ENCODE measurements at regions not wholly inside any gene's neighbourhood (a gene's known extent, or its start where the extent isn't known, plus 50 kb on each side); places are given as distances from the start of the nearest gene placed in this dataset.
"Not testable (repeated sequence)": the region's sequence is repeated elsewhere in the genome, so short reads cannot be mapped to it uniquely, and the experiment has no call there.

DNA sequence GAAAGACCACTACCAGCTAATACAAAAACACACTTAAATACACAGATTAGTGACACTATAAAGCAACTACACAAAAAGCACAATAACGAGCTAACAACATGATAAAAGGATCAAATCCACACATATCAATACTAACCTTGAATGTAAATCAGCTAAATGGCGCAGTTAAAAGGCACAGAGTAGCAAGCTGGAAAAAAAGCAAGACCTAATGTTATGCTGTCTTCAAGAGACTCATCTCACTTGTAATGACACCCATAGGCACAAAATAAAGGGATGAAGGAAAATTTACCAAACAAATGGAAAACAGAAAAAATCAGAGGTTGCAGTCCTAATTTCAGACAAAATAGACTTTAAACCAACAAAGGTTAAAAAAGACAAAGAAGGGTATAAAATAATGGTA lies 86.3 kb downstream of the NUS1 start:
- Mint-ChIP-seq H3K9me3 (peaks cover 5% of the 10 kb centered on the region), H3K36me3 (ENCODE audit: low read depth) (no peaks in the 10 kb centered on the region), H3K4me1 (no peaks in the 10 kb centered on the region), H3K4me3 (no peak overlapping the region), H3K27me3 (no peaks in the 10 kb centered on the region), H3K27ac (no peak overlapping the region)
- POLR2A ChIA-PET, result no interaction called here
- no peak for DNase-seq
- CTCF ChIA-PET, result no interaction called here

DNA sequence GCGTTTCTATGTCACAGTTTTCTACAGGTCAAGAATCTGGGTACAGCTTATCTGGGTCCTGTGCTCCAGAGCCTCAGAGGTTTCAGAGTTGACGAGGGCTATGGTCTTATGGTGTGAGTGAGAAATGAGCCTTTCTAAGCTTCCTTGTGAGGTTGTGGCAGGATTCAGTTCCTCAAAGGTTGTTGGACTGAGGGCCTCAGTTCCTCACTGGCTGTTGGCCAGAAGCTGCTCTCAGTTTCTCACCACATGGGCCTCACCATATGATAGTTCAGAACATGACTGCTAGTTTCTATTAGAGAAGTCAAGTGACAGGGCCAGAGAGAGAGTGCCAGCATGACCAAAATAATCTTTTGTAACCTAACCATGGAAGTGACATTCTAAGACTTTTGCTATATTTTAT lies 96.1 kb downstream of the NUS1 start:
- Mint-ChIP-seq H3K27ac (no peak overlapping the region), H3K27me3 (peaks cover 8% of the 10 kb centered on the region), H3K4me1 (no peaks in the 10 kb centered on the region), H3K9me3 (no peaks in the 10 kb centered on the region), H3K36me3 (ENCODE audit: low read depth) (no peaks in the 10 kb centered on the region), H3K4me3 (no peak overlapping the region)
- POLR2A ChIA-PET, result no interaction called here
- no peak for DNase-seq
- CTCF ChIA-PET, result no interaction called here

DNA sequence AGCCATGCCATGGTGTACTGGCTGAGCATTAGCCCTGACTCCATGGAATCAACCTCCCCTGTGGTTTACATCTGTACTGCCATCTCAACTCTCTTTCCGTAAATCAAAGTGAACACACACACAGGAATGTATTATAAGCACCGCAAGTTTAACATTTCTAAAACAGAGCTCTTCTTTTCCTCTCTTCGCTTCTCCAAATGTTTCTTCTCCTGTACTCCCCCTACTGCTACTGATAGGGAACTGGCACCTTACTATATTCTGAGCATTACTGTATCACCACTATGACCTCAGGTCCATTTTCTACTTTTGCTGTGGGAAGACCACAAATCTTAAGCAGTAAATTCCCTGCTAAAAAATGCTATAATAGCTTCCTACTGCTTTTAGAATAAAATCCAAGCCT lies 101.2 kb downstream of the NUS1 start:
- H3K27me3 Mint-ChIP-seq, result peaks cover 8% of the 10 kb centered on the region
- CTCF ChIA-PET, result no interaction called here
- H3K36me3 Mint-ChIP-seq (ENCODE audit: low read depth), result no peaks in the 10 kb centered on the region

DNA sequence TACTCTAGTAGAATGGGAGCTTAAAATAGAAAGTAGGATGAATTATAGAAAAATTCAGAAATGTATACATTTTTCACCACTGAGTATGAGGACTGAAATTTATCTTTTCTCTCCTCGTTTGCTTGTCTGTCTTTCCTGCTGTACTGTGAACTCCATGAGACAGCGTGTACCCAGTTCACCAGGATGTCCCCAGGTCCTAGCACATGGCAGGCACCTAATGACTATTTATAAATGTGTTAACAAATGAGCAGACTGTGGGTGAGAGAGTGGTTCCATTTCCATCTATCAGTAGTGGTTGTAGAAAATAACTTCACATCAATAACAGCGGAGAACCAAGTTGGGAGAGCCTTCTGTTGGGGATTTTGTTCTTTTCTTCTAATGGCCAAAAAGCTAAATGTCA lies 106.3 kb downstream of the NUS1 start:
- CTCF ChIA-PET, result no interaction called here
- no peaks in the 10 kb centered on the region for H3K9me3 Mint-ChIP-seq
- no peaks in the 10 kb centered on the region for H3K36me3 Mint-ChIP-seq (ENCODE audit: low read depth)
- peaks cover 2% of the 10 kb centered on the region for H3K27me3 Mint-ChIP-seq
- POLR2A ChIA-PET, result no interaction called here
- no peak for DNase-seq
- H3K27ac Mint-ChIP-seq, result no peak overlapping the region
- H3K4me1 Mint-ChIP-seq, result no peaks in the 10 kb centered on the region
- H3K4me3 Mint-ChIP-seq, result no peak overlapping the region

More for the DNA sequence above, 101.2 kb downstream of the NUS1 start:
- Mint-ChIP-seq H3K4me3 (no peak overlapping the region), H3K9me3 (no peaks in the 10 kb centered on the region), H3K4me1 (no peaks in the 10 kb centered on the region), H3K27ac (no peak overlapping the region)
- POLR2A ChIA-PET, result no interaction called here
- no peak for DNase-seq

DNA sequence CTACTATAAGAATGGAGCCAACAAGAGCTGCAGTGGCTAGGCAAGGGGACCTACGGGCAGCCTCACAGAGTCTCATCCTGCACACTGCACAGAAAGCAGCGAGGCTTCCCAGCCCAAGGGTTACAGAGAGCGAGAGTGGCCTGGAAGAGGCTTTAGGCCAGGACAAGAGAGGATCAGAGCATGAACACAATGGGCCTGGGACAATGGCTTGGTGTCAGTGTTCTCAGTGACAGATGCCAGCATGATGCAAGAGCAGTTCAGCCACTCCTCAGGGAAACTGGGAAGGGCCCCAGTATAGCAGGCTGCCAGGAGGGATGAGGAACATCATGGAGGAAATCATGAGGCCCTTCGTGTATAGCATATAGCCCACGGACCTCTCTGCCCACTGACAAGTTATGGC lies 108.0 kb downstream of the NUS1 start:
- no peaks in the 10 kb centered on the region for H3K9me3 Mint-ChIP-seq
- H3K27ac Mint-ChIP-seq, result no peak overlapping the region
- ChIA-PET CTCF (interaction anchor here (0.6 to 0.7 kb wide), 2 partner anchors 383 to 439 kb away, joined by 3 to 5 read pairs; no protein-coding TSS in a partner anchor), POLR2A (no interaction called here)
- no peak for DNase-seq
- no peak overlapping the region for H3K4me3 Mint-ChIP-seq
- H3K4me1 Mint-ChIP-seq, result no peaks in the 10 kb centered on the region
- H3K36me3 Mint-ChIP-seq (ENCODE audit: low read depth), result no peaks in the 10 kb centered on the region
- peaks cover 2% of the 10 kb centered on the region for H3K27me3 Mint-ChIP-seq

DNA sequence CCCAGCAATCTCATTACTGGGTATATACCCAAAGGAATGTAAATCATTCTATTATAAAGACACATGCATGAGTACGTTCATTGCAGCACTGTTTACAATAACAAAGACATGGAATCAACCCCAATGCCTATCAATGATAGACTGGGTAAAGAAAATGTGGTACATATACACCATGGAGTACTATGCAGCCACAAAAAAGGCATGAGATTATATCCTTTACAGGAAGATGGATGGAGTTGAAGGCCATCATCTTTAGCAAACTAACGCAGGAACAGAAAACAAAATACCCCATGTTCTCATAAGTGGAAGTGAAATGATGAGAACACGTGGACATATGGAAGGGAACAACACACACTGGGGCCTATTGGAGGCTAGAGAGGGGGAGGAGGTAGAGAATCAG lies 115.7 kb downstream of the NUS1 start:
- Mint-ChIP-seq H3K4me1 (no peaks in the 10 kb centered on the region), H3K27ac (no peak overlapping the region), H3K9me3 (peaks cover 2% of the 10 kb centered on the region), H3K4me3 (no peak overlapping the region), H3K36me3 (ENCODE audit: low read depth) (no peaks in the 10 kb centered on the region), H3K27me3 (no peaks in the 10 kb centered on the region)
- ChIA-PET POLR2A (no interaction called here), CTCF (no interaction called here)
- DNase-seq, result no peak

DNA sequence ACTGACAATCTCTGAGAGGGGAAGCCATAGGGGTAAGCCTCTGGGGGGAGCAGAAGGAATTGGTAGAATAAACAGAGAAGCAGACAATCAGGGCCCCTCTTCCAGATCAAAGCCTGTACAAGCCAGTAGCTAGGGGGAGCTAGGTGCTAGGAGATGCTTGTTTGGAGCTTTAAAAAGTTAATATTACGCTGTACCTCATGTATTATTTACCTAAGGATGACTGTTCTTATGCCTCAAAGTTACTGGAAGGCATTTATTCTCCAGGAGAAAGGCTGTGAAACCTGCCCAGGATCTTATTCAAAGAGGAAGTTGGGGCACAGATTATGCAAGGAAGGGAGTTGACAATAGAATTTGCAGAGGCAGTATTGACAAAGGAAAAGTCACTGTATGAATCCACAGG lies 111.8 kb upstream of the SLC35F1 start:
- no peaks in the 10 kb centered on the region for H3K27me3 Mint-ChIP-seq
- no peak overlapping the region for H3K4me3 Mint-ChIP-seq
- H3K27ac Mint-ChIP-seq, result no peak overlapping the region
- no peak for DNase-seq
- no peaks in the 10 kb centered on the region for H3K36me3 Mint-ChIP-seq (ENCODE audit: low read depth)
- no peaks in the 10 kb centered on the region for H3K4me1 Mint-ChIP-seq
- ChIA-PET CTCF (no interaction called here), POLR2A (no interaction called here)
- peaks cover 2% of the 10 kb centered on the region for H3K9me3 Mint-ChIP-seq

DNA sequence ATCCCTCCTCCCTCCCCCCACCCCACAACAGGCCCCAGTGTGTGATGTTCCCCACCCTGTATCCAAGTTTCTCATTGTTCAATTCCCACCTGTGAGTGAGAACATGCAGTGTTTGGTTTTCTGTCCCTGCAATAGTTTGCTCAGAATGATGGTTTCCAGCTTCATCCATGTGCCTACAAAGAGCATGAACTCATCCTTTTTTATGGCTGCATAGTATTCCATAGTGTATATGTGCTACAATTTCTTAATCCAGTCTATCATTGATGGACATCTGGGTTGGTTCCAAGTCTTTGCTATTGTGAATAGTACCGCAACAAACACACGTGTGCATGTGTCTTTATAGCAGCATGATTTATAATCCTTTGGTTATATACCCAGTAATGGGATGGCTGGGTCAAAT lies 108.2 kb upstream of the SLC35F1 start:
- H3K27ac Mint-ChIP-seq; CTCF ChIA-PET; H3K27me3 Mint-ChIP-seq; POLR2A ChIA-PET; H3K4me3 Mint-ChIP-seq; H3K9me3 Mint-ChIP-seq; H3K36me3 Mint-ChIP-seq (ENCODE audit: low read depth); DNase-seq; H3K4me1 Mint-ChIP-seq: not testable (repeated sequence)

DNA sequence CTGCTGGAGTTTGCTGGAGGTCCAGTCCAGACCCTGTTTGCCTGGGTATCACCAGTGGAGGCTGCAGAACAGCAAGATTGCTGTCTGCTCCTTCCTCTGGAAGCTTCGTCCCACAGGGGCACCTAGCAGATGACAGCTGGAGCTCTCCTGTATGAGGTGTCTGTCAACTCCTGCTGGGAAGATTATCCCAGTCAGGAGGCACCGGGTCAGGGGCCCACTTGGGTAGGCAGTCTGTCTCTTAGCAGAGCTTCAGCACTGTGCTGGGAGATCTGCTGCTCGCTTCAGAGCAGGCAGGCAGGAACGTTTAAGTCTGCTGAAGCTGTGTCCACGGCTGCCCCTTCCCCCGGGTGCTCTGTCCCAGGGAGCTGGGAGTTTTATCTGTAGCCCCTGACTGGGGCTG lies 96.8 kb upstream of the SLC35F1 start:
- Mint-ChIP-seq H3K4me1 (no peaks in the 10 kb centered on the region), H3K9me3 (no peaks in the 10 kb centered on the region), H3K27me3 (no peaks in the 10 kb centered on the region), H3K36me3 (ENCODE audit: low read depth) (no peaks in the 10 kb centered on the region), H3K27ac (no peak overlapping the region), H3K4me3 (no peak overlapping the region)
- POLR2A ChIA-PET, result no interaction called here
- DNase-seq, result no peak
- CTCF ChIA-PET, result no interaction called here

DNA sequence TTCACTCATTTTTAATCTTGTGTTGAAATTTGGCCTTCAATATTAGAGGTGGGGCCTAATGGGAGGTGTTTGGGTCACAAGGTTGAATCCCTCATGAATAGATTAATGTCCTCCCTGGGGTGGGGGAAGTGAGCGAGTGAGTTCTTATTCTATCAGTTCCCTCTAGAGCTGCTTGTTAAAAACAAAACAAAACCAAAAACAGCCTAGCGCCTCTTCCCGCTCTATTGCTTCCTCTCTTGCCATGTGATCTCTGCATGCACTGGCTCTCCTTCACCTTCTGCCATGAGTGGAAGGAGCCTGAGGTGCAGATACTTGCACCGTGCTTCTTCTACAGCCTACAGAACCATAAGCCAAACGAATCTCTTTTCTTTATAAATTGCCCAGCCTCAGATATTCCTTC lies 89.6 kb upstream of the SLC35F1 start:
- no peaks in the 10 kb centered on the region for H3K27me3 Mint-ChIP-seq
- DNase-seq, result no peak
- no peak overlapping the region for H3K27ac Mint-ChIP-seq
- H3K4me1 Mint-ChIP-seq, result no peaks in the 10 kb centered on the region
- CTCF ChIA-PET, result no interaction called here
- no peaks in the 10 kb centered on the region for H3K36me3 Mint-ChIP-seq (ENCODE audit: low read depth)
- H3K4me3 Mint-ChIP-seq, result no peak overlapping the region
- peaks cover 5% of the 10 kb centered on the region for H3K9me3 Mint-ChIP-seq
- POLR2A ChIA-PET, result no interaction called here

DNA sequence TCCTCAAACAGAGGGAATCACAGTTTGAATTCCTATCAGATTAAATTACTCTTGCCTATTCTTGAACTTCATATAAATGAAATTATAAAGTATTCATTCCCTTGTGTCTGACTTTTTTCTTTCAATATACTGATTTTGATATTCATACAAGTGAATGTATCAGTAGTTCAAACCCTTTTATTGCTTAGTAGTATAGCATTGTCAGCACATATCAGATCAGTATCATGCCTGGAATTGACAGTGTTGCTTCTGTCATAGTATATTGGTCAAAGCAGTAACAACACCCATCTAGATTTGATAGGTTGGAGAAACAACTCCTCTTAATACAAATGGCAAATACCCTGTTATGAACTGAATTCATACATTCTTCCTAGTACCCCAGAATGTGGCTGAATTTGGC lies 89.1 kb upstream of the SLC35F1 start:
- Mint-ChIP-seq H3K4me3 (no peak overlapping the region), H3K9me3 (peaks cover 5% of the 10 kb centered on the region), H3K36me3 (ENCODE audit: low read depth) (no peaks in the 10 kb centered on the region), H3K27me3 (no peaks in the 10 kb centered on the region), H3K27ac (no peak overlapping the region), H3K4me1 (no peaks in the 10 kb centered on the region)
- DNase-seq, result no peak
- POLR2A ChIA-PET, result no interaction called here
- CTCF ChIA-PET, result no interaction called here

DNA sequence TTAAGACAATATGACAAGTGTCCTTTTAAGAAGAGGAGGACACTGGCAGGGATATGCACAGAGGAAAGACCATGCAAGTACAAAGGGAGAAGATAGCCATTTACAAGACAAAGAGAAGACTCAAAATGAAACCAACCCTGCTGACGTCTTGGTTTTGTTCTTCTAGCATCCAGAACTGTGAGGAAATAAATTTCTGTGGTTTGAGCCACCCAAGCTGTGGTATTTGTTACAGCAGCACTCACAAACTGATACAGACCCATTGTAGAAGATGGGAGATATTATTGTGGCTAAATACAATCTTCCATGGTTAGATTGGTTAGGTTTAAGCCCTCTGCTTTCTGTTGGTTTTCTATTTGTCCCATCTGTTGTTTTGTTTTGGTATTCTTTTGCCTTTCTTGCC lies 88.6 kb upstream of the SLC35F1 start:
- H3K4me3 Mint-ChIP-seq, result no peak overlapping the region
- no peak overlapping the region for H3K27ac Mint-ChIP-seq
- H3K27me3 Mint-ChIP-seq, result no peaks in the 10 kb centered on the region
- peaks cover 5% of the 10 kb centered on the region for H3K9me3 Mint-ChIP-seq
- DNase-seq, result no peak
- ChIA-PET POLR2A (no interaction called here), CTCF (no interaction called here)
- H3K36me3 Mint-ChIP-seq (ENCODE audit: low read depth), result no peaks in the 10 kb centered on the region
- H3K4me1 Mint-ChIP-seq, result no peaks in the 10 kb centered on the region

DNA sequence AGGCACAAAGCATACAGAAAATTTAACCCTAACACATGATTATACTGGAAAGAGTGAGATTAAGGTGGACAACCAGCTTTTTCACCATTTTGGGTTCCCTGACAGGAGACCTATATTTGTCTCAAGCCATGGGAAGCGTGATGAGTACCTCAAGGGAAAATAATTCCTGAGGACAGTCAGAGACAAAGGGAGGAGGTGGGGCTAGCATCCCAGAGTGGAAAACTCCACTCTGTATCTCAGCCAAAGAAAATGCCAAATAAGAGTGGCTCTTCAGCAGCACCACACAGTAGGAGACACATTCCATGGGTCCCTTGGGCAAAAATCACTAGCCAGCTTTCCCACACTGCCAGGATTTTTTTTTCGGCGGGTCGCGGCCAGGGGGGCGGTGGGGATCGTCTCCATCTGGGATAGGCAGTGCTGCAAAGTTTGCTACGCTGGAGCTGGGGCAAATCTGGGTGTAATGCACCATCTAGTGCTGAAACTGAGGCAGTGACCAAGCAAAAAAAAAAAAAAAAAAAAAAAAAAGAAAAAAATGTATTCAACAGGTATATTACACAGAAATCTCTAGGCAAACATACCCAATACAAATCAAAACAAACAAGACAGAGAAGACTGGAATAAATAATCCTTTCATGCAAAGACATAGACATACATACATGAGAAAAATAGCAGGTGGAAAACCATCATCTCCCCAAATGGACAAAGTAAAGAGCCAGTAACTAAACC lies 77.3 kb upstream of the SLC35F1 start:
- H3K27ac Mint-ChIP-seq, result no peak overlapping the region
- POLR2A ChIA-PET, result no interaction called here

DNA sequence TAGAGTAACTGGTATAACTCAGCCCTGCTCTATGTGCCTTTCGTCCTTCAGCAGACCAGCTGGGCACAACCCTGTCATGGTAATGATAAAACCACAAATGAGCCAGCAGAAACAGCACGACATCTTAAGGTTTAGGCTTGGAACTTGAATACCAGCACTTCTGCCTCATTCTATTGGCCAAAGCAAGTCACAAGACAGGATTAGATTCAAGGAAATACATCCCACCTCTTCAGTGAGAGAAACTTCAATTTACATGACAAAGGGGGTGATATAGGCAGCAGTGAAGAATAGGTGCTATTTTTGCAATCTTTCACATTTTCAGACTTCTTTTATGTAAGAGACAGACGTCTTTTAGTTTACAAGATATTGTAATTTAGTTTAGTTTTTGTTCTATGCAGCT lies 69.8 kb upstream of the SLC35F1 start:
- DNase-seq, result no peak
- no peaks in the 10 kb centered on the region for H3K9me3 Mint-ChIP-seq
- H3K4me1 Mint-ChIP-seq, result no peaks in the 10 kb centered on the region
- no peaks in the 10 kb centered on the region for H3K36me3 Mint-ChIP-seq (ENCODE audit: low read depth)
- ChIA-PET CTCF (no interaction called here), POLR2A (no interaction called here)
- no peak overlapping the region for H3K4me3 Mint-ChIP-seq
- H3K27ac Mint-ChIP-seq, result no peak overlapping the region
- H3K27me3 Mint-ChIP-seq, result peaks cover 2% of the 10 kb centered on the region

More for the DNA sequence above, 77.3 kb upstream of the SLC35F1 start:
- DNase-seq, result no peak
- CTCF ChIA-PET, result interaction anchor here (0.7 kb wide), 1 partner anchor 577 kb away, joined by 3 read pairs; no protein-coding TSS in a partner anchor
- Mint-ChIP-seq H3K4me1 (no peaks in the 10 kb centered on the region), H3K27me3 (peaks cover 5% of the 10 kb centered on the region), H3K4me3 (no peak overlapping the region), H3K36me3 (ENCODE audit: low read depth) (no peaks in the 10 kb centered on the region), H3K9me3 (no peaks in the 10 kb centered on the region)

Measured in activated CD4-positive, alpha-beta T cell treated with anti-CD3 and anti-CD28 coated beads, Interleukin-2, amount 10 ng/mL, durations not matched to agents 7 days and 5 days (primary cell).